Natural killer cell (primary cell): ENCODE measurements at regions not wholly inside any gene's neighbourhood (a gene's known extent, or its start where the extent isn't known, plus 50 kb on each side); places are given as distances from the start of the nearest gene placed in this dataset.

ENCODE experiments used
- ATAC-seq, 3 donors: fragments of 150-1000 bp in 2 of 3; fragments of 200-7000 bp in 1 of 3; cut with Tn5 transposase; 1 replicate in 1 of 3; 2 replicates in 2 of 3; pipeline ENCODE4 v1.10.0; 2021; ENCODE audit warnings: mild to moderate bottlenecking in 2 of 3, moderate library complexity in 2 of 3
- DNase-seq, 2 donors: peaks; one replicate each; pipeline versions ENCODE4 v3.0.0 to v3.0.0-alpha.2; 2013 to 2021; ENCODE audit warnings: mixed read lengths in 1 of 2
- H3K27ac ChIP-seq: one replicate; pipeline ENCODE4 v1.5.1; 2013; ENCODE audit warnings: mild to moderate bottlenecking, low read length
- H3K27me3 ChIP-seq: one replicate; pipeline ENCODE4 v1.6.1; 2013; ENCODE audit warnings: low read length; ENCODE audit not compliant: control insufficient read depth, insufficient read depth
- H3K36me3 ChIP-seq: one replicate; pipeline ENCODE4 v1.6.1; 2013; ENCODE audit warnings: low read length; ENCODE audit not compliant: control insufficient read depth, insufficient read depth
- H3K4me1 ChIP-seq: one replicate; pipeline ENCODE4 v1.6.1; 2013; ENCODE audit warnings: low read length; ENCODE audit not compliant: control insufficient read depth, insufficient read depth
- H3K4me3 ChIP-seq: one replicate; pipeline ENCODE4 v1.5.1; 2013; ENCODE audit warnings: low read length
- H3K9me3 ChIP-seq: one replicate; pipeline ENCODE4 v1.6.1; 2013; ENCODE audit warnings: low read length; ENCODE audit not compliant: control insufficient read depth, insufficient read depth
- H3K27ac Mint-ChIP-seq, 2 donors: one replicate each; pipeline ENCODE4 v1.8.0; 2022; ENCODE audit warnings: mild to moderate bottlenecking in 2 of 2, mixed read lengths in 2 of 2, moderate library complexity in 1 of 2
- H3K27me3 Mint-ChIP-seq, 2 donors: one replicate each; pipeline ENCODE4 v1.8.0; 2022; ENCODE audit warnings: low read depth in 2 of 2, mixed read lengths in 2 of 2
- H3K36me3 Mint-ChIP-seq: one replicate; pipeline ENCODE4 v1.8.0; 2022; ENCODE audit warnings: mixed read lengths
- H3K4me1 Mint-ChIP-seq, 2 donors: one replicate each; pipeline ENCODE4 v1.8.0; 2022; ENCODE audit warnings: mixed read lengths in 2 of 2
- H3K4me3 Mint-ChIP-seq: one replicate; pipeline ENCODE4 v1.8.0; 2022; ENCODE audit warnings: mild to moderate bottlenecking, moderate library complexity, mixed read lengths
- H3K9me3 Mint-ChIP-seq, 2 donors: one replicate each; pipeline ENCODE4 v1.8.0; 2022; ENCODE audit warnings: mixed read lengths in 2 of 2
- CTCF ChIP-seq: fragments of 200-600 bp; IDR thresholded peaks from one replicate; pipeline ENCODE4 v1.8.0; 2022; ENCODE audit warnings: antibody characterized with exemption
- WGBS: methylation state at CpG from one replicate; pipeline ENCODE4 v1.1.7; 2013; ENCODE audit warnings: missing lambda C conversion rate; ENCODE audit not compliant: insufficient coverage; 5-methylcytosine and 5-hydroxymethylcytosine counted together
- intact Hi-C: fragments of 100-400 bp; cut with micrococcal nuclease; formaldehyde crosslinking; loops from one replicate; pipeline ENCODE4 v1.14.2; 2022

DNA sequence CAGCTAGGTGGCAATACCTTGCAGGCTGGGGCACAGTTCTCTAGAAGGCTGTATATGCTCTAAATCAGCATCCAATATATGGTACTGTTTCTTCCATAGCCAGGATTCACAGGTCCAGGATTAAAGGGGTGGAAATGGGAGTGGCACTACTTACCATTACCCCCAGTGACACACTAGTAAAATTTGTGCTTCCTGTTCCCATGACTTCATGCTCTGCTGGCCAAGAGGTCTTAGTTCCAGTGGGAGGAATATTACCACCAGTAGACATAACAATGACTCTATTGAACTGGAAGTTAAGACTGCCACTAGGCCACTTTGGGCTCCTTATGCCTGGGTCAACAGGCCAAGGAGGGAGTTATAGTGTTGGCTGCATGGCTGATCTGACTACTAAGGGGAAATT, 174.3 kb upstream of the TNFAIP3 start:
- Histone ChIP-seq H3K9me3 (no peaks in the 10 kb centered on the region), H3K36me3 (no peaks in the 10 kb centered on the region), H3K27me3 (no peaks in the 10 kb centered on the region), H3K27ac (no peak overlapping the region), H3K4me1 (no peaks in the 10 kb centered on the region), H3K4me3 (no peak overlapping the region)
- Mint-ChIP-seq H3K36me3 (no peaks in the 10 kb centered on the region), H3K4me1 (no peaks in the 10 kb centered on the region), H3K4me3 (no peak overlapping the region), H3K27ac (no peak overlapping the region), H3K27me3 (peaks cover 16 to 17% of the 10 kb centered on the region in 2 donors), H3K9me3 (no peaks in the 10 kb centered on the region)
- no peak for ATAC-seq
- DNase-seq = no peak
- intact Hi-C loops = no loop called here
- TF ChIP-seq CTCF = no peak

GRCh38 chr6:137693711-137694110, 173.3 kb upstream of the TNFAIP3 start:
- WGBS = 82% methylated on average over 1 of the region's 1 CpG
- Histone ChIP-seq H3K4me1 (peaks cover 3% of the 10 kb centered on the region), H3K4me3 (no peak overlapping the region), H3K27me3 (no peaks in the 10 kb centered on the region), H3K9me3 (no peaks in the 10 kb centered on the region), H3K27ac (no peak overlapping the region), H3K36me3 (no peaks in the 10 kb centered on the region)
- peaks cover 16 to 17% of the 10 kb centered on the region in 2 donors for H3K27me3 Mint-ChIP-seq
- TF ChIP-seq CTCF = no peak
- H3K4me1 Mint-ChIP-seq = peaks cover 4% of the 10 kb centered on the region in 2 donors
- intact Hi-C loops = no loop called here
- DNase-seq (no peak), ATAC-seq (no peak)
- no peaks in the 10 kb centered on the region for H3K36me3 Mint-ChIP-seq
- no peaks in the 10 kb centered on the region for H3K9me3 Mint-ChIP-seq
- no peak overlapping the region for H3K27ac Mint-ChIP-seq
- H3K4me3 Mint-ChIP-seq = no peak overlapping the region

GRCh38 chr6:137696765-137697164, 170.3 kb upstream of the TNFAIP3 start:
- no peak for TF ChIP-seq CTCF
- H3K36me3 Mint-ChIP-seq = no peaks in the 10 kb centered on the region
- WGBS = 90% methylated on average over 3 of the region's 4 CpGs
- DNase-seq (no peak), ATAC-seq (no peak)
- Histone ChIP-seq H3K27me3 (no peaks in the 10 kb centered on the region), H3K4me1 (peaks cover 8% of the 10 kb centered on the region), H3K36me3 (no peaks in the 10 kb centered on the region), H3K4me3 (no peak overlapping the region), H3K27ac (no peak overlapping the region), H3K9me3 (no peaks in the 10 kb centered on the region)
- intact Hi-C loops = no loop called here
- H3K27me3 Mint-ChIP-seq = peaks cover 20 to 30% of the 10 kb centered on the region in 2 donors
- no peak overlapping the region for H3K4me3 Mint-ChIP-seq
- H3K4me1 Mint-ChIP-seq = peaks cover 11 to 12% of the 10 kb centered on the region in 2 donors
- no peaks in the 10 kb centered on the region for H3K9me3 Mint-ChIP-seq
- H3K27ac Mint-ChIP-seq = no peak overlapping the region

- Mint-ChIP-seq H3K27me3 (peaks cover 20 to 30% of the 10 kb centered on the region in 2 donors), H3K9me3 (no peaks in the 10 kb centered on the region), H3K27ac (no peak overlapping the region), H3K4me1 (peaks cover 11 to 12% of the 10 kb centered on the region in 2 donors), H3K36me3 (no peaks in the 10 kb centered on the region), H3K4me3 (no peak overlapping the region)
- Histone ChIP-seq H3K36me3 (no peaks in the 10 kb centered on the region), H3K4me3 (no peak overlapping the region), H3K4me1 (peaks cover 8% of the 10 kb centered on the region), H3K27ac (no peak overlapping the region), H3K27me3 (no peaks in the 10 kb centered on the region), H3K9me3 (no peaks in the 10 kb centered on the region)
- 81% methylated on average over 2 of the region's 2 CpGs for WGBS
- no peak for ATAC-seq
- intact Hi-C loops = no loop called here
- no peak for TF ChIP-seq CTCF
- no peak for DNase-seq
These were observed 169.7 kb upstream of the TNFAIP3 start for GRCh38 chr6:137697267-137697938.
